ENCODE measurements at regions not wholly inside any gene's neighbourhood (a gene's known extent, or its start where the extent isn't known, plus 50 kb on each side); places are given as distances from the start of the nearest gene placed in this dataset.
"Not testable (repeated sequence)": the region's sequence is repeated elsewhere in the genome, so short reads cannot be mapped to it uniquely, and the experiment has no call there.

- in situ Hi-C loops (cut with HindIII; ENCODE audit: low sequenced_read_pairs), result no loop called here
- DNase-seq (ENCODE audit: low spot score), result no peak
These were observed 388.3 kb upstream of the CHD1 start for GRCh38 chr5:99317136-99317535.

DNA sequence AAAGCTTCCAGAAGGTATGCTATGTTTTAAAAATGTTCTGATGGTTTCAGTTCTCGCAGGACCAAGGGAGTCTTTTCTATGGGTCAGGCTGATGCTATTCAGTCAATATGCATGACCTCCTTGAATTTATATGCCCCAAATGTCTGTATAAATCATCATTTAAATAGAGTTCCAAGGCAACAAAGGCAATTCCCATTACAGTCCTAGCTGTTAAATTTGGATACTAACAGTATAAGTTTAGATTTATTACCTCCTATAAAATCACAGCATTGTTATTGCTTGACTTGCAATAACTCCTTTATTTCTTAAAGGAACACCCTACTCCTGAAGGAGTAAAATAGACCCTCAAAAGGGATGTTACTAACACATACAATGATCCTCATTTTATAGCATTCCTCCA is 387.7 kb upstream of the CHD1 start:
- in situ Hi-C loops (cut with HindIII; ENCODE audit: low sequenced_read_pairs), result no loop called here
- no peak for DNase-seq (ENCODE audit: low spot score)

DNA sequence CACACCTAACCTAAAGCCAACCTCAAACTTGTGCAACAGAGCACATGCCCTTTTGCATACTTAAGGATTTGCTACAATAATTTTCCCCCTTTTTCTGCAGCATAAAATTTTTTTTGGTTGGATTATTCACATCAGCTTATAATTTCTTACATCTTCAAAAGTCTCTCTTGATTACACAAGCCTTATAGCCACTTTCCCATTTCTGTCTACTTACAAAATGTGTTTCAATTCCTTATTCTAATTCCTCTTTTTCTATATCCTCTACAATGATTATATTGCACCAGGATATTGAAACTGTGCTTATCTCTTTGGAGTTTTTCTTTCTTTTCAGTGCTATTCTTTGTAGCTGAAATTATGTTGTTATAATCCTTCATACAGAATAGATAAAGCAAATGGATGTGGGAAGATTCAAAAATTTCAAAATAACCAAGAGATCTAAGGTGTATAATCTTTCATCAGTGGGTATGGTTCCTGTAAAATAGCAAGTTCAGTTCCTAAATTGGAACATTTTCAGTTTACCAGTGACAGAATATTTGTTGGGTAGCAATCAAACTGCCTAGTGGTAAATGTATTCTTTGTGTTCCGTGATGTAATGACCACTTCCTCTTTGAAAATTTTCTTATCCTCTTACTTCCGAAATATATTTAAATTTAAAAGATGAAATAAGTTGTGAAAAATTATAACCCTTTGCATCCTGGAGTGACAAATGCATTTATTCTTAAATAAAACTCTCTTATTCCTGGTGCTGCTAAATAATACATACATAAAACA is 386.8 kb upstream of the CHD1 start:
- in situ Hi-C loops (cut with HindIII; ENCODE audit: low sequenced_read_pairs), result no loop called here
- DNase-seq (ENCODE audit: low spot score), result no peak

DNA sequence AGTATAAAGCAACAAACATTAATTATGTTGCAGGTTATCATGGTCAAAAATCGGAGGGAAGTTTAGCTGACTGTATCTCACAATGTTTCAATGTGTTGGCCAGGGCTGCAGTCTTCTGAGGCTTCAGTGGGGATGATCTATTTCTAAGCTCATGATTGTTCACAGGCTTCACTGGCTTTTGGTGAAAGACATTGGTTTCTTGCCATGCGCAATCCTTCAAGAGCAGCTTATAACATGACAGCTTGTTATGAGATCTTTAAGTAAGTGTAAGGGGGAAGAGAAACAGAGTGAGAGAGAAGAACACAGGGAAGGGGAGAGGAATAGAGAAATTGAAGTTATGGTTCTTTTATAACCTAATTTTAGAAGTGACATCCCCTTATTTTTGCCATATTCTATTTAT is 385.9 kb upstream of the CHD1 start:
- no peak for DNase-seq (ENCODE audit: low spot score)
- in situ Hi-C loops (cut with HindIII; ENCODE audit: low sequenced_read_pairs), result no loop called here

DNA sequence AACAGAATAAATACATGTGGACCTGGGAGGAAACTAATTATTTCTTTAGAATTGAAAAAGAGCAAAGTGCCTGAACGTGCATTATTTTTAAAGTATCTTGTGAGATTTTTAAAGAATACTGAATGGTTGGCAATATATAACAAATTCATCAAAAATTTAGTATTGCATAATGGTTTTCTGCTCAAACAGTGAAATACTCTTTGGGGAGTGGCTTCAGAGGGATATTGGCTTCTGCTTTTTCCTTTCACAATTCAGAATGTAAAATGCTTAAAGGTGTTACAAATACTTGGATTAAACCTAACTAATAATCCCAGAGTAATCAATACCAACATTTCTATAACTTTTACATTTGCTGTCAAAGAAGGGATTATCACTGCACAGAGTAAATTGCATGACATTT is 379.3 kb upstream of the CHD1 start:
- no peak for DNase-seq (ENCODE audit: low spot score)
- in situ Hi-C loops (cut with HindIII; ENCODE audit: low sequenced_read_pairs), result no loop called here

DNA sequence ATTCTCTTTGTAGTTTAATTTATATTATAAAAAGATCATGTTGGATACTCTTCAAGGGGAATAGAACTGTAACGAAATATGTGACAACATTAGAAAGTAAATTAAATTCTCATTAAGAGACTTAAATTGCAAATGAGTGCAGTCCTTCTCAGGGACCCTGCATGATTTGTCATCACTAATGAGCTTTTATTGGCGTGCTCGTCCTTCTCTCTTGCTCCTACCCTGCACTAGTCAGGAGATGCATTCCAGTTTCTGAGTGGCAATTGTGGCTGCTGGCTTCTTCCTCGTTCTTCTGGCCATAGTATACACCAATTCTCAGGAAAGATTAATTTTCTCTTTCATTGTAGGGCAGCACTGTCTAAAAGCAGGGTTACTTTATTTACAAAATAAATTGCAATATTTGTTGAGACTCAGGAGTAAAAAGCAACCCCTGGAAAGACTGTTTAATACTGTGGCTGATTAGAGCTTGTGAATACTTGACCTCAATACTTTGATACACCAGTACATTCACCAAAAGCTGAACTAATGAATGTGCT is 376.3 kb upstream of the CHD1 start:
- in situ Hi-C loops (cut with HindIII; ENCODE audit: low sequenced_read_pairs), result no loop called here
- DNase-seq (ENCODE audit: low spot score), result no peak

- in situ Hi-C loops (cut with HindIII; ENCODE audit: low sequenced_read_pairs), result no loop called here
- DNase-seq (ENCODE audit: low spot score), result no peak
These were observed 356.8 kb upstream of the CHD1 start for GRCh38 chr5:99285606-99286005.

GRCh38 chr5:99275128-99275527 is 346.3 kb upstream of the CHD1 start:
- no peak for DNase-seq (ENCODE audit: low spot score)
- in situ Hi-C loops (cut with HindIII; ENCODE audit: low sequenced_read_pairs), result no loop called here

DNA sequence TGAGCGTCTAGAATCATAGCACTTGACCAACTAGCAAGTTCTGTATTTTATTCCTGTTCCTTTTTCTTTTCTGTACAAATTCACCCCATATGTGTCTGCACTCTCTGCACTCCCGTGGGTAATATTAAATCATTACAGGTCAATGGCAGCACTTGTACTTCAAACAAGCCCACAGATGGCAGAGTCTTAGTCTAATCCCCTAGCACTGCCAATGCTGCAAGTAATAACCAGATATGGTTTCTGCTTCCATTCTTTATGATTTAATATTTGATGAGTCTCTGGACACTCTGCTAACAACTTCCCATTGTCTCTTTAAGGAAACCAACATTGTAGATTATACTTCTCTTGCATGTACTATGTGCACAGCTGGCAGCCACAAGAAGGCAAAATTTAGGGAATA is 343.8 kb upstream of the CHD1 start:
- no peak for DNase-seq (ENCODE audit: low spot score)
- in situ Hi-C loops (cut with HindIII; ENCODE audit: low sequenced_read_pairs), result no loop called here

DNA sequence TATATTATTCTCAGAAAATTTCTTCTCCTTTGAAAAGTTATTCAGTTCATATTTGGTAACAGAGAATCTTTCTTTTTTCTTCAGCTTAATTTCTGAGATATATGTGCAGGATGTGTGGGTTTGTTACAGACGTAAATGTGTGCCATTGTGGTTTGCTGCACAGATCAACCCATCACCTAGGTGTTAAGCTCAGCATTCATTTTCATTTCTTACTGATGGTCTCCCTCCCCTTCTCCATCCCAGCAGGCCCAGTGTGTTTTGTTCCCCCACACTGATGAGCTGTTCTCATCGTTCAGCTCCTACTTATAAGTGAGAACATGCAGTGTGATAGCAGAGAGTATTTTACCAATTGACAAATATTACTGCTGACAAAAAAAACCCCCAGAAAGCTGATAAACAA is 330.0 kb upstream of the CHD1 start:
- no peak for DNase-seq (ENCODE audit: low spot score)
- in situ Hi-C loops (cut with HindIII; ENCODE audit: low sequenced_read_pairs), result no loop called here

GRCh38 chr5:99248066-99248465 is 319.3 kb upstream of the CHD1 start:
- no peak for DNase-seq (ENCODE audit: low spot score)
- in situ Hi-C loops (cut with HindIII; ENCODE audit: low sequenced_read_pairs), result no loop called here

DNA sequence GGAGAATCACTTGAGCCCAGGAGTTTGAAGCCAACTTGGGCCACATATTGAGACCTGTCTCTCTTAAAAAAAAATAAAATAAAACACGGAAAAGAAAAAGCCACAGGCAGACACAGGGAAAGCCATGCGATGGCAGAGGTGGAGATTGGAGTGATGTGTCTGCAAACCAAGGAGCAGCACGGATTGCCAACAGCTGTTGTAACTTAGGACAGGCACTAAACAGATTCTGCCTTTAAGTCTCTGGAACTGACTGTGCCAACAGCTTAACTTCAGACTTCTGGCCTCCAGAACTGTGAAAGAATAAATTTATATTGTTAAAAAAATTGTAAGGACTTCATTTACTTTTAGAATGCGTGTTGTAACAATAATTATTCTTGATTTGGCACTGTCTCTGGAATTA is 318.5 kb upstream of the CHD1 start:
- in situ Hi-C loops (cut with HindIII; ENCODE audit: low sequenced_read_pairs), result no loop called here
- no peak for DNase-seq (ENCODE audit: low spot score)

- DNase-seq (ENCODE audit: low spot score), result no peak
- in situ Hi-C loops (cut with HindIII; ENCODE audit: low sequenced_read_pairs), result no loop called here
These were observed 314.3 kb upstream of the CHD1 start for GRCh38 chr5:99243111-99243510.

DNA sequence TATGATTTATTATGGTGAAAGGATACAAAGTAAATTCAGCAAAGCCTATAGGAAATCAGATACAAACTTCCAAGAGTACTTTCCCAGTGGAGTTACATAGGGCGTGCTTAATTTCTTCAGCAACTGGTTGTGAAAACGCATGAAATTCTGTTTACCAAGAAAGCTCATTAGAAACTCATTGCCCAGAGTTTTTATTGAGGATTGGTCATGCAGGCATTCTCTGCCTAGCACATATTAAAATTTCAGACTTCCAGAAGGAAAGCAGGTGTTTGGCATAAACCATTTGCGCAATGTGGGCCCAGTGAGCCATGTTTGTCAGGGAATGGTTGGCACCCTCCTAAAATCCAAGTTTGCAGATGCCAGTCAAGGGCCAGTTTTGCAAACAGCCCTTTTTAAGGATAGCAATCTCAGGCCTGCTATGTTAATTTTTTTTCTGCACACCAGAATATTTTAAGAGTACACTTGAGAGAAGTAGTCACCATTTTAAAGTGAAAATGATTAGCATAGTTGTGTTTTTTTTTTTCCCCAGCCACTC is 311.1 kb upstream of the CHD1 start:
- DNase-seq (ENCODE audit: low spot score), result no peak
- in situ Hi-C loops (cut with HindIII; ENCODE audit: low sequenced_read_pairs), result no loop called here

DNA sequence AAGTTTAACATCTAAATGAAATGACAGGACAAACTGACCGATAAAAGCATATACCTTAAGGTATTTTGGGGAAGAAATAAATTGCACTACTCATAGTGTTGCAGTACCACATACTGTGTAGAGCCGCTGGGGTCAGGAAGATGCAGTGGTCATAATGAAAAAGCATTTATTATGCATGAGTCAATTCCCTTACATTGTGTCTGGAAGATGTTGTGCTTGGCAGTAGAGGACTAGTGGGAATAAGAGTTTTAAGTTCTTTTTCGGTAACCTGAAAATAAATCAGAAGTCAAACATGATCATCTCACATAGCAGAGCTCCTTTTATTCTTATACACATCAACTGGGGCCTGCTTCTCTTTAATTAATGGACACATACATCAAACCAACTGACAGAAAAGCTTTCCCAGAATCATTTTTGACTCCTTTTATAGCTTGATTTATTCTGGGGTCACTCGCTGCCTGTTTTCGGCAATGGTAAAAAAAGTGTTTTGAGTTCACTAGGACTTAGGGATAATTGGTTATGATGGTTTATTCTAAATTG is 262.5 kb upstream of the CHD1 start:
- no peak for DNase-seq (ENCODE audit: low spot score)
- in situ Hi-C loops (cut with HindIII; ENCODE audit: low sequenced_read_pairs), result no loop called here

GRCh38 chr5:99187611-99188010 is 258.8 kb upstream of the CHD1 start:
- no peak for DNase-seq (ENCODE audit: low spot score)
- in situ Hi-C loops (cut with HindIII; ENCODE audit: low sequenced_read_pairs), result no loop called here

DNA sequence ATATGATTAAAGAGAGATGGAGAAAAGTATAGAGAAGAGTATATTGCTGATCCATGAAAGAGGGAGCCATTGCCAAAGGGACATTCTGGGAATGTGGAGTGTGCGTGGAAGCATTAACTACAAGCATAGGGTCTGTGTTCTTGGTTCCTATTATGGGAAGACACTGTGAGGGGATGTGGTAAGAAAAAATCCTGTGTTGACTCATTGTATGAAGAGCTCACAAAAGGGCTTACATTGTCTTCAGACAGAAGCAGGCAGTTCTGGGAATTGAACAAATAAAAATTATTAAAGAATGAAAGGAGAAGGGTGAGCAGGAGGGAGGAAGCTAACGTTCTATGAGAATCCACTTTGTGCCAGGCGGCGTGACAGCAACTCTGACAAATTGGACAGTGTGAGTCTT is 250.4 kb upstream of the CHD1 start:
- in situ Hi-C loops (cut with HindIII; ENCODE audit: low sequenced_read_pairs), result no loop called here

GRCh38 chr5:99177796-99178195 is 249.0 kb upstream of the CHD1 start:
- no peak for DNase-seq (ENCODE audit: low spot score)
- in situ Hi-C loops (cut with HindIII; ENCODE audit: low sequenced_read_pairs), result no loop called here

More for the DNA sequence above, 250.4 kb upstream of the CHD1 start:
- no peak for DNase-seq (ENCODE audit: low spot score)

- in situ Hi-C loops (cut with HindIII; ENCODE audit: low sequenced_read_pairs), result no loop called here
- DNase-seq (ENCODE audit: low spot score), result no peak
These were observed 247.4 kb upstream of the CHD1 start for GRCh38 chr5:99176186-99176585.

- in situ Hi-C loops (cut with HindIII; ENCODE audit: low sequenced_read_pairs), result no loop called here
- no peak for DNase-seq (ENCODE audit: low spot score)
These were observed 240.5 kb upstream of the CHD1 start for GRCh38 chr5:99169309-99169708.

GRCh38 chr5:99161538-99161937 is 232.7 kb upstream of the CHD1 start:
- DNase-seq (ENCODE audit: low spot score); in situ Hi-C loops (cut with HindIII; ENCODE audit: low sequenced_read_pairs): not testable (repeated sequence)

Measured in G401 (cell line).